Upper lobe of left lung (tissue), 4 donors: ENCODE measurements at regions not wholly inside any gene's neighbourhood (a gene's known extent, or its start where the extent isn't known, plus 50 kb on each side); places are given as distances from the start of the nearest gene placed in this dataset.

Experiments
- CTCF ChIP-seq, 6 experiments: fragments of 450-650 bp in 4 of 6; fragments of 200-600 bp in 2 of 6; sonication (generic) in 2 of 6; IDR thresholded peaks; one replicate each; pipeline ENCODE4 v1.5.1; 2016 to 2019; ENCODE audit warnings: antibody characterized with exemption in 6 of 6
- EP300 ChIP-seq, 4 donors: sonication (generic); formaldehyde crosslinking; IDR thresholded peaks; one replicate each; pipeline ENCODE4 v1.5.1; 2017; ENCODE audit warnings: antibody characterized with exemption in 4 of 4, control low read depth in 2 of 4
- POLR2AphosphoS5 ChIP-seq, 2 donors: sonication (generic); formaldehyde crosslinking; IDR thresholded peaks; one replicate each; pipeline ENCODE4 v1.5.1; 2017; ENCODE audit warnings: antibody characterized with exemption in 2 of 2

DNA sequence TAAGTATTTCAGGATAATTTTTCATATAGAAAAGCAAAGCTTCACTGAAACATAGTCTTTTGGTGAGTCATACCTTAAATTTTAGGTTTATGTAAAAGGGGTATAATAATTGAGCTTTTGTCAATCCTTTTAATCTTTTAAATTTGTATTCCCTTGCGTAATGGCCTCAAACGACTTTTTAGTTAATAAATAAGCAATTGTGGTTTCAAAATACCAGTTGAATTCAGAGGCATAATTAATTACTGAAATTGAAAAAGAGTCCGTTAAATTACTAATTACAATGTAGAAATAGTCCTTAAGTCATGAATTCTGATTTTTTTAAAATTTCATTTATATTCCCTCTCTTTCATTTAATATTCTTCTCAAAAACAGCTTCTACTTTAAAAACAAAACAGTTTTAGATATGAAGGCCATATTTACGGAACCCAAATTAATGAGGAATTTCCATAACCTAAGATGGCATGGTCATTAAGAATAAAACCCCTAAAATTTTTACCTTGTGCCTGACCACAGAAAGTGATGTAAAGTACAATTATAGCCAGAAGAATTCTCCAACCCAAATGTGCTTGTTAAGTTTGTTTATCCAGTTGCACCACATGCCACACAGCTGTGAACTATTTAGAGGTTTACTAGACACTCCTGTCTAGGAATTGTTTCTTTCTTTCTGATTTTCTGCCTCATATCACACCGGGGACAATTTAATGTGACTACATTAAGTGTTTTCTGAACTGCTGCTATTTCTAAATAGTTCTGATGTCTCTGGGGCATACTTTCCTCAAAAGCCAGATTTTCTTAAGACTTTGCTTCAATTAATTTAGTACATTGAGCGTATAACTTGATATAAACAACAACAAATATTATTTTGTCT lies 60.7 kb upstream of the ITGA4 start:
- no peak for TF ChIP-seq CTCF (IDR thresholded peaks at IDR 0.05)
- no peak for TF ChIP-seq POLR2AphosphoS5 (IDR thresholded peaks at IDR 0.05)
- TF ChIP-seq EP300 (IDR thresholded peaks at IDR 0.05), result no peak
